ENCODE measurements at regions not wholly inside any gene's neighbourhood (a gene's known extent, or its start where the extent isn't known, plus 50 kb on each side); places are given as distances from the start of the nearest gene placed in this dataset.

GRCh38 chr18:33959609-33960008 lies 265.1 kb downstream of the NOL4 start:
- Histone ChIP-seq H3K9ac (no peak overlapping the region), H3K27me3 (ENCODE audit: insufficient read depth) (no peaks in the 10 kb centered on the region), H3F3A (replicated peaks; ENCODE audit: insufficient read depth) (no peaks in the 10 kb centered on the region), H3K4me2 (no peak overlapping the region), H3K4me3 (ENCODE audit: low read depth in 2 of 2, low read length in 1 of 2) (no peak overlapping the region), H2AFZ (ENCODE audit: low read depth) (no peak overlapping the region), H3K79me2 (ENCODE audit: insufficient read depth) (no peaks in the 10 kb centered on the region), H3K27ac (ENCODE audit: low read depth in 2 of 2, low read length in 1 of 2) (no peak overlapping the region), H3K9me3 (no peaks in the 10 kb centered on the region), H3K4me1 (ENCODE audit: control insufficient read depth in 1 of 2, insufficient read depth in 2 of 2, low read depth in 1 of 2, low read length in 1 of 2) (peaks cover 0 to 8% of the 10 kb centered on the region in 2 experiments; a peak in 2 of 4 replicates), H4K20me1 (ENCODE audit: insufficient read depth) (no peaks in the 10 kb centered on the region), H3K36me3 (replicated peaks in 1 of 2; ENCODE audit: control insufficient read depth in 1 of 2, insufficient read depth in 2 of 2, low read length in 1 of 2) (no peaks in the 10 kb centered on the region), H3K9me2 (no peaks in the 10 kb centered on the region)
- whole genome bisulfite sequencing (ENCODE audit: low lambda C conversion rate) = 44% methylated on average over 2 of the region's 2 CpGs
- DNase-seq = no peak
- TF ChIP-seq MAX (IDR thresholded peaks at IDR 0.05; ENCODE audit: low read depth) = no peak
- TF ChIP-seq NFIC (IDR thresholded peaks at IDR 0.05; ENCODE audit: borderline replicate concordance) = no peak
- no peak for TF ChIP-seq TAF1 (IDR thresholded peaks at IDR 0.05; ENCODE audit: borderline replicate concordance, low read depth, low read length)
- TF ChIP-seq RAD21 (IDR thresholded peaks at IDR 0.05; ENCODE audit: low read length) = no peak
- TF ChIP-seq RFX5 (IDR thresholded peaks at IDR 0.05; ENCODE audit: low read length) = no peak
- TF ChIP-seq REST (IDR thresholded peaks at IDR 0.05; ENCODE audit: low read depth, low read length) = no peak
- TF ChIP-seq, protein P1, sequence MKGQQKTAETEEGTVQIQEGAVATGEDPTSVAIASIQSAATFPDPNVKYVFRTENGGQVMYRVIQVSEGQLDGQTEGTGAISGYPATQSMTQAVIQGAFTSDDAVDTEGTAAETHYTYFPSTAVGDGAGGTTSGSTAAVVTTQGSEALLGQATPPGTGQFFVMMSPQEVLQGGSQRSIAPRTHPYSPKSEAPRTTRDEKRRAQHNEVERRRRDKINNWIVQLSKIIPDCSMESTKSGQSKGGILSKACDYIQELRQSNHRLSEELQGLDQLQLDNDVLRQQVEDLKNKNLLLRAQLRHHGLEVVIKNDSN (IDR thresholded peaks at IDR 0.05; ENCODE audit: borderline replicate concordance, low read depth) = no peak
- no peak for TF ChIP-seq GATA2 (CRISPR knock-in tag; IDR thresholded peaks at IDR 0.05)
- ChIA-PET CTCF (interaction anchor here (0.6 to 3.2 kb wide), 2 partner anchors 11 to 120 kb away, joined by 3 to 10 read pairs; no protein-coding TSS in a partner anchor), POLR2A (no interaction called here)

- no peaks in the 10 kb centered on the region for H4K20me1 ChIP-seq (ENCODE audit: insufficient read depth)
- no peaks in the 10 kb centered on the region for H3F3A ChIP-seq (replicated peaks; ENCODE audit: insufficient read depth)
- WGBS (ENCODE audit: low lambda C conversion rate) = 22% methylated on average over 5 of the region's 5 CpGs
- H3K36me3 ChIP-seq (replicated peaks in 1 of 2; ENCODE audit: control insufficient read depth in 1 of 2, insufficient read depth in 2 of 2, low read length in 1 of 2) = no peaks in the 10 kb centered on the region
- H3K4me3 ChIP-seq (ENCODE audit: low read depth in 2 of 2, low read length in 1 of 2) = no peak overlapping the region
- H3K9me2 ChIP-seq = no peaks in the 10 kb centered on the region
- TF ChIP-seq RXRA (IDR thresholded peaks at IDR 0.05; ENCODE audit: borderline replicate concordance, low read depth) (no peak), GATA2 (CRISPR knock-in tag; IDR thresholded peaks at IDR 0.05) (peak; percentile 61), RAD21 (IDR thresholded peaks at IDR 0.05; ENCODE audit: low read length) (0 out of 2 replicates have a peak, but pooled peaks have one; percentile 17)
- no peak overlapping the region for H3K9ac ChIP-seq
- ChIA-PET CTCF (interaction anchor here (1.9 to 3.2 kb wide), 2 partner anchors 20 to 118 kb away, joined by 5 to 10 read pairs; no protein-coding TSS in a partner anchor), POLR2A (no interaction called here)
- peak overlapping the region in 1 of 2 experiments; percentile 67; a peak in 2 of 4 replicates for H3K27ac ChIP-seq (ENCODE audit: low read depth in 2 of 2, low read length in 1 of 2)
- no peak overlapping the region for H3K4me2 ChIP-seq
- peak; percentile 29 for DNase-seq
- H3K9me3 ChIP-seq = no peaks in the 10 kb centered on the region
- no peak overlapping the region for H2AFZ ChIP-seq (ENCODE audit: low read depth)
- no peaks in the 10 kb centered on the region for H3K27me3 ChIP-seq (ENCODE audit: insufficient read depth)
- H3K4me1 ChIP-seq (ENCODE audit: control insufficient read depth in 1 of 2, insufficient read depth in 2 of 2, low read depth in 1 of 2, low read length in 1 of 2) = peaks cover 0 to 8% of the 10 kb centered on the region in 2 experiments; a peak in 2 of 4 replicates
- no peaks in the 10 kb centered on the region for H3K79me2 ChIP-seq (ENCODE audit: insufficient read depth)
These were observed 267.0 kb downstream of the NOL4 start for GRCh38 chr18:33957707-33958106.

All from SK-N-SH (cell line).